H1 (cell line): ENCODE measurements at regions not wholly inside any gene's neighbourhood (a gene's known extent, or its start where the extent isn't known, plus 50 kb on each side); places are given as distances from the start of the nearest gene placed in this dataset.

Experiments used
- CTCF ChIA-PET: fragments of 300-600 bp; sonication (Branson Sonifier 250); formaldehyde crosslinking; loops from one replicate; lab custom pipeline; 2021; ENCODE audit not compliant: partially characterized antibody; lab: Charles Lee
- POLR2A ChIA-PET: fragments of 300-600 bp; sonication (Branson Sonifier 250); formaldehyde crosslinking; loops from one replicate; lab custom pipeline; 2021; ENCODE audit warnings: inconsistent platforms; ENCODE audit not compliant: partially characterized antibody; lab: Charles Lee
- DNase-seq, 2 experiments: peaks; one replicate each; pipeline versions ENCODE4 v3.0.0 to v3.0.0-alpha.2; 2010 to 2022; ENCODE audit warnings: low spot score in 2 of 2, low read depth in 1 of 2, mixed read lengths in 1 of 2
- FAIRE-seq: peaks from 2 replicates; lab custom pipeline; 2011; peaks lifted over from hg19 to GRCh38; lab: Jason Lieb, UNC
- H2AFZ ChIP-seq: 2 replicates; pipeline ENCODE4 v1.8.1; 2012; ENCODE audit warnings: low read length, inconsistent platforms
- H2AK5ac ChIP-seq: 2 replicates; pipeline ENCODE4 v1.6.1; 2013; ENCODE audit warnings: low read depth, low read length
- H2BK120ac ChIP-seq: replicated peaks from 2 replicates; pipeline ENCODE3; 2013; ENCODE audit warnings: low read depth, low read length, inconsistent platforms
- H2BK12ac ChIP-seq: 2 replicates; pipeline ENCODE4 v1.6.1; 2013; ENCODE audit warnings: low read depth, low read length
- H2BK15ac ChIP-seq: 2 replicates; pipeline ENCODE4 v1.6.1; 2013; ENCODE audit warnings: low read length
- H2BK20ac ChIP-seq: 2 replicates; pipeline ENCODE4 v1.6.1; 2013; ENCODE audit warnings: low read length
- H2BK5ac ChIP-seq: 2 replicates; pipeline ENCODE4 v1.6.1; 2013; ENCODE audit warnings: low read depth, low read length
- H3K14ac ChIP-seq: 2 replicates; pipeline ENCODE4 v1.6.1; 2013; ENCODE audit warnings: inconsistent platforms; ENCODE audit not compliant: insufficient read length
- H3K18ac ChIP-seq: 2 replicates; pipeline ENCODE4 v1.6.1; 2013; ENCODE audit warnings: low read length; ENCODE audit errors: extremely low read depth
- H3K23ac ChIP-seq: 2 replicates; pipeline ENCODE4 v1.6.1; 2013; ENCODE audit warnings: inconsistent platforms; ENCODE audit not compliant: insufficient read length
- H3K23me2 ChIP-seq: 2 replicates; pipeline ENCODE4 v1.6.1; 2013; ENCODE audit warnings: low read depth, low read length
- H3K27ac ChIP-seq: 2 replicates; pipeline ENCODE4 v1.6.1; 2011; ENCODE audit warnings: low read depth, low read length, inconsistent platforms
- H3K27me3 ChIP-seq, 4 experiments: replicated peaks in 1 of 4; 1 replicate in 1 of 4; 2 replicates in 3 of 4; pipeline versions ENCODE4 v1.6.1 to v1.8.1; 2011 to 2013; ENCODE audit warnings: low read length in 3 of 4, mild to moderate bottlenecking in 3 of 4, inconsistent platforms in 2 of 4, mixed read lengths in 2 of 4, moderate library complexity in 1 of 4; ENCODE audit not compliant: control insufficient read depth in 3 of 4, insufficient read depth in 3 of 4; ENCODE audit errors: extremely low read depth in 1 of 4
- H3K36me3 ChIP-seq, 4 experiments: 2 replicates each; pipeline versions ENCODE4 v1.6.1 to v1.8.1; 2011 to 2013; ENCODE audit warnings: mild to moderate bottlenecking in 4 of 4, low read length in 3 of 4, moderate library complexity in 2 of 4, control low read depth in 1 of 4, inconsistent platforms in 1 of 4; ENCODE audit not compliant: insufficient read depth in 4 of 4, control insufficient read depth in 2 of 4
- H3K4ac ChIP-seq: replicated peaks from 2 replicates; pipeline ENCODE3; 2013; ENCODE audit warnings: low read length, low read depth, mixed read lengths, inconsistent platforms; ENCODE audit not compliant: insufficient read length
- H3K4me1 ChIP-seq, 4 experiments: replicated peaks in 1 of 4; 1 replicate in 1 of 4; 2 replicates in 3 of 4; pipeline versions ENCODE4 v1.6.1 to v1.8.1; 2011 to 2013; ENCODE audit warnings: low read length in 3 of 4, inconsistent platforms in 2 of 4, mixed read lengths in 1 of 4; ENCODE audit not compliant: insufficient read depth in 4 of 4, control insufficient read depth in 3 of 4
- H3K4me2 ChIP-seq, 2 experiments: 2 replicates each; pipeline versions ENCODE4 v1.6.1 to v1.8.1; 2011 to 2013; ENCODE audit warnings: low read depth in 2 of 2, low read length in 2 of 2, control low read depth in 1 of 2, inconsistent platforms in 1 of 2, mild to moderate bottlenecking in 1 of 2; ENCODE audit not compliant: insufficient read depth in 1 of 2
- H3K4me3 ChIP-seq, 4 experiments: fragments of 200-600, 300-600 bp in 1 of 4; sonication (generic), shearing (Covaris generic), sonication (Bioruptor Twin) in 1 of 4; 2 replicates each; pipeline versions ENCODE4 v1.5.1 to v1.8.1; 2011 to 2016; ENCODE audit warnings: low read length in 4 of 4, low read depth in 3 of 4, control low read depth in 2 of 4, inconsistent platforms in 2 of 4, mild to moderate bottlenecking in 2 of 4, mixed read lengths in 1 of 4, moderate library complexity in 1 of 4; ENCODE audit not compliant: insufficient read depth in 2 of 4; ENCODE audit errors: extremely low read depth in 1 of 4
- H3K56ac ChIP-seq: replicated peaks from 2 replicates; pipeline ENCODE3; 2013; ENCODE audit warnings: low read depth, mild to moderate bottlenecking, mixed read lengths, low read length, inconsistent platforms; ENCODE audit not compliant: insufficient read length
- H3K79me1 ChIP-seq: 2 replicates; pipeline ENCODE4 v1.6.1; 2013; ENCODE audit warnings: low read depth, low read length, control low read depth
- H3K79me2 ChIP-seq, 2 experiments: 2 replicates each; pipeline versions ENCODE4 v1.6.1 to v1.8.1; 2012 to 2013; ENCODE audit warnings: low read length in 2 of 2, mild to moderate bottlenecking in 2 of 2, inconsistent platforms in 1 of 2; ENCODE audit not compliant: insufficient read depth in 2 of 2, control insufficient read depth in 1 of 2
- H3K9ac ChIP-seq, 4 experiments: replicated peaks in 1 of 4; 1 replicate in 1 of 4; 2 replicates in 3 of 4; pipeline versions ENCODE4 v1.6.1 to v1.8.1; 2011 to 2013; ENCODE audit warnings: low read depth in 3 of 4, low read length in 3 of 4, control low read depth in 2 of 4, mild to moderate bottlenecking in 2 of 4, moderate library complexity in 2 of 4, inconsistent platforms in 1 of 4; ENCODE audit errors: extremely low read depth in 1 of 4
- H3K9me3 ChIP-seq, 2 experiments: 2 replicates each; pipeline versions ENCODE4 v1.6.1 to v1.8.1; 2012 to 2013; ENCODE audit warnings: mild to moderate bottlenecking in 2 of 2, moderate library complexity in 2 of 2, control low read depth in 1 of 2, inconsistent platforms in 1 of 2, low read depth in 1 of 2, low read length in 1 of 2, mixed read lengths in 1 of 2; ENCODE audit not compliant: insufficient read depth in 2 of 2
- H4K20me1 ChIP-seq, 2 experiments: replicated peaks in 1 of 2; 2 replicates each; pipeline versions ENCODE3 to v1.8.1; 2011 to 2013; ENCODE audit warnings: inconsistent platforms in 2 of 2, low read length in 2 of 2, mild to moderate bottlenecking in 1 of 2; ENCODE audit not compliant: insufficient read depth in 2 of 2, control insufficient read depth in 1 of 2
- H4K5ac ChIP-seq: 2 replicates; pipeline ENCODE4 v1.6.1; 2013; ENCODE audit warnings: low read length, low read depth, mixed read lengths, inconsistent platforms; ENCODE audit not compliant: insufficient read length
- H4K8ac ChIP-seq: 2 replicates; pipeline ENCODE4 v1.8.0; 2013; ENCODE audit warnings: mild to moderate bottlenecking, moderate library complexity, low read length, inconsistent platforms; ENCODE audit not compliant: insufficient read depth; ENCODE audit errors: extremely low read depth
- H4K91ac ChIP-seq: replicated peaks from 2 replicates; pipeline ENCODE3; 2013; ENCODE audit warnings: low read length, mixed read lengths, inconsistent platforms; ENCODE audit not compliant: insufficient read length
- CBX8 ChIP-seq: fragments of 300-800, 300-1000 bp; sonication (generic); IDR thresholded peaks from 2 replicates; pipeline ENCODE4 v1.7.1; 2016; ENCODE audit warnings: low read depth, low read length, borderline replicate concordance
- EGR1 ChIP-seq: IDR thresholded peaks from 2 replicates; pipeline ENCODE4 v1.6.1; 2011; ENCODE audit warnings: low read depth, low read length, borderline replicate concordance
- FOSL1 ChIP-seq: IDR thresholded peaks from 2 replicates; pipeline ENCODE4 v1.6.1; 2011; ENCODE audit warnings: mild to moderate bottlenecking, low read depth, low read length, moderate library complexity; ENCODE audit not compliant: insufficient read depth
- HDAC6 ChIP-seq: IDR thresholded peaks from one replicate; pipeline ENCODE4 v1.7.1; 2012; ENCODE audit warnings: low read depth, mild to moderate bottlenecking, inconsistent platforms, low read length, moderate library complexity
- JUND ChIP-seq: IDR thresholded peaks from 2 replicates; pipeline ENCODE4 v1.6.1; 2011; ENCODE audit warnings: mild to moderate bottlenecking, improper control_type of control experiment, low read length
- MAFK ChIP-seq: IDR thresholded peaks from 2 replicates; pipeline ENCODE4 v1.6.1; 2012; ENCODE audit warnings: low read depth, mild to moderate bottlenecking, improper control_type of control experiment, low read length
- RAD21 ChIP-seq, 2 experiments: IDR thresholded peaks in 1 of 2; conservative IDR thresholded peaks in 1 of 2; 2 replicates each; pipeline ENCODE4 v1.6.1; 2011; ENCODE audit warnings: low read depth in 2 of 2, low read length in 2 of 2, improper control_type of control experiment in 1 of 2, inconsistent platforms in 1 of 2, mild to moderate bottlenecking in 1 of 2, moderate library complexity in 1 of 2
- RNF2 ChIP-seq: fragments of 200-900, 300-1000 bp; sonication (generic); IDR thresholded peaks from 2 replicates; pipeline ENCODE4 v1.7.1; 2016; ENCODE audit warnings: borderline replicate concordance, low read depth, mild to moderate bottlenecking, antibody characterized with exemption, low read length; ENCODE audit not compliant: poor library complexity, severe bottlenecking; ENCODE audit errors: missing control alignments
- TEAD4 ChIP-seq: IDR thresholded peaks from 2 replicates; pipeline ENCODE4 v1.6.1; 2012; ENCODE audit warnings: low read depth, low read length, inconsistent platforms, mixed read lengths
- WGBS, 2 experiments: shearing (Covaris generic) in 1 of 2; methylation state at CpG; one replicate each; pipeline versions ENCODE4 v1.1.6 to v1.1.7; 2013 to 2015; ENCODE audit warnings: low lambda C conversion rate in 2 of 2, mixed read lengths in 2 of 2, inconsistent platforms in 1 of 2, low coverage in 1 of 2, missing lambda C conversion rate in 1 of 2; ENCODE audit not compliant: insufficient replicate concordance in 2 of 2, insufficient coverage in 1 of 2, insufficient read length in 1 of 2; ENCODE audit errors: extremely low coverage in 1 of 2, missing lambda C conversion rate in 1 of 2; 5-methylcytosine and 5-hydroxymethylcytosine counted together

GRCh38 chr16:9176547-9177418 is 85.3 kb downstream of the HAPSTR1 start:
- H3K4me2 ChIP-seq = no peak overlapping the region
- no peak overlapping the region for H4K8ac ChIP-seq
- no peaks in the 10 kb centered on the region for H4K20me1 ChIP-seq
- no peaks in the 10 kb centered on the region for H3K79me2 ChIP-seq
- ChIA-PET CTCF (interaction anchor here (1.0 kb wide), 1 partner anchor 79 kb away, joined by 4 read pairs; no protein-coding TSS in a partner anchor), POLR2A (no interaction called here)
- H2AK5ac ChIP-seq = no peak overlapping the region
- no peak overlapping the region for H2BK15ac ChIP-seq
- no peak overlapping the region for H3K9ac ChIP-seq
- H2BK20ac ChIP-seq = no peak overlapping the region
- no peaks in the 10 kb centered on the region for H3K79me1 ChIP-seq
- H3K36me3 ChIP-seq = no peaks in the 10 kb centered on the region
- H3K27me3 ChIP-seq = no peaks in the 10 kb centered on the region
- H3K9me3 ChIP-seq = no peaks in the 10 kb centered on the region; a peak in 1 of 4 replicates
- H4K91ac ChIP-seq = no peak overlapping the region
- DNase-seq (no peak), FAIRE-seq (no peak)
- H3K23me2 ChIP-seq = no peaks in the 10 kb centered on the region
- H3K23ac ChIP-seq = no peak overlapping the region
- no peak overlapping the region for H3K4ac ChIP-seq
- no peak overlapping the region for H4K5ac ChIP-seq
- no peak overlapping the region for H2AFZ ChIP-seq
- WGBS, 2 experiments = 87% methylated on average over 9 of the region's 9 CpGs; no CpG with 5 or more reads in 1 of the 2 experiments
- no peak overlapping the region for H2BK120ac ChIP-seq
- H3K4me1 ChIP-seq = no peaks in the 10 kb centered on the region
- H3K27ac ChIP-seq = no peak overlapping the region
- H2BK5ac ChIP-seq = no peak overlapping the region
- no peak overlapping the region for H3K56ac ChIP-seq
- no peak overlapping the region for H3K14ac ChIP-seq
- H3K18ac ChIP-seq = no peak overlapping the region
- H2BK12ac ChIP-seq = no peak overlapping the region
- no peak overlapping the region for H3K4me3 ChIP-seq
- no peak for TF ChIP-seq CBX8
- no peak for TF ChIP-seq RAD21 (IDR thresholded peaks at IDR 0.05 in 1 of 2, conservative IDR thresholded peaks at IDR 0.05 in 1 of 2; ENCODE audit: low read depth in 2 of 2, low read length in 2 of 2)
- TF ChIP-seq EGR1 = no peak
- TF ChIP-seq HDAC6 = no peak
- no peak for TF ChIP-seq JUND
- no peak for TF ChIP-seq FOSL1
- no peak for TF ChIP-seq TEAD4
- TF ChIP-seq MAFK = no peak
- no peak for TF ChIP-seq RNF2
